ENCODE measurements at regions not wholly inside any gene's neighbourhood (a gene's known extent, or its start where the extent isn't known, plus 50 kb on each side); places are given as distances from the start of the nearest gene placed in this dataset.
"Not testable (repeated sequence)": the region's sequence is repeated elsewhere in the genome, so short reads cannot be mapped to it uniquely, and the experiment has no call there.

GRCh38 chr13:75959861-75960481, 323.8 kb downstream of the LMO7 start:
- H3K36me3 ChIP-seq (replicated peaks; ENCODE audit: insufficient read depth, low read length) = no peaks in the 10 kb centered on the region
- H3K9me2 ChIP-seq (replicated peaks; ENCODE audit: insufficient read depth, low read length) = no peaks in the 10 kb centered on the region
- H3K9me3 ChIP-seq (replicated peaks; ENCODE audit: insufficient read depth, low read length) = no peaks in the 10 kb centered on the region
- H3K79me2 ChIP-seq (ENCODE audit: low read length) = no peaks in the 10 kb centered on the region
- no peak overlapping the region for H3K4me2 ChIP-seq (ENCODE audit: low read depth, low read length)
- no peak overlapping the region for H2AFZ ChIP-seq (ENCODE audit: low read length)
- DNase-seq = no peak
- TF ChIP-seq EZH2phosphoT487 (IDR thresholded peaks at IDR 0.05; ENCODE audit: low read length) = no peak
- H3K27ac ChIP-seq (ENCODE audit: low read length) = no peak overlapping the region
- no peaks in the 10 kb centered on the region for H3K4me1 ChIP-seq (ENCODE audit: low read length)
- H3K27me3 ChIP-seq (replicated peaks; ENCODE audit: insufficient read depth, low read length) = no peaks in the 10 kb centered on the region
- H3F3A ChIP-seq (ENCODE audit: insufficient read depth, low read length) = no peaks in the 10 kb centered on the region
- no peak overlapping the region for H3K4me3 ChIP-seq (ENCODE audit: low read length)
- no peak overlapping the region for H3K9ac ChIP-seq (ENCODE audit: low read length)
- H4K20me1 ChIP-seq (ENCODE audit: insufficient read depth, low read length) = no peaks in the 10 kb centered on the region

GRCh38 chr13:75953589-75953988, 317.5 kb downstream of the LMO7 start:
- H3K9me3 ChIP-seq (replicated peaks; ENCODE audit: insufficient read depth, low read length); H3K36me3 ChIP-seq (replicated peaks; ENCODE audit: insufficient read depth, low read length); H3K4me1 ChIP-seq (ENCODE audit: low read length); H3K27ac ChIP-seq (ENCODE audit: low read length); H3K4me3 ChIP-seq (ENCODE audit: low read length); H3K27me3 ChIP-seq (replicated peaks; ENCODE audit: insufficient read depth, low read length); H3K9ac ChIP-seq (ENCODE audit: low read length); H3F3A ChIP-seq (ENCODE audit: insufficient read depth, low read length); H2AFZ ChIP-seq (ENCODE audit: low read length); H3K4me2 ChIP-seq (ENCODE audit: low read depth, low read length); H3K9me2 ChIP-seq (replicated peaks; ENCODE audit: insufficient read depth, low read length); DNase-seq; H3K79me2 ChIP-seq (ENCODE audit: low read length); H4K20me1 ChIP-seq (ENCODE audit: insufficient read depth, low read length): not testable (repeated sequence)

GRCh38 chr13:75947448-75947847, 311.3 kb downstream of the LMO7 start:
- TF ChIP-seq EZH2 (optimal IDR thresholded peaks at IDR 0.05; ENCODE audit: low read depth, low read length) (no peak), EZH2phosphoT487 (IDR thresholded peaks at IDR 0.05; ENCODE audit: low read length) (no peak), CTCF (IDR thresholded peaks at IDR 0.05; ENCODE audit: low read length) (no peak)
- no peak for DNase-seq
- Histone ChIP-seq H3K36me3 (replicated peaks; ENCODE audit: insufficient read depth, low read length) (no peaks in the 10 kb centered on the region), H3K27ac (ENCODE audit: low read length) (no peak overlapping the region), H3F3A (ENCODE audit: insufficient read depth, low read length) (no peaks in the 10 kb centered on the region), H3K9me3 (replicated peaks; ENCODE audit: insufficient read depth, low read length) (no peaks in the 10 kb centered on the region), H3K79me2 (ENCODE audit: low read length) (no peaks in the 10 kb centered on the region), H4K20me1 (ENCODE audit: insufficient read depth, low read length) (no peaks in the 10 kb centered on the region), H3K4me1 (ENCODE audit: low read length) (no peaks in the 10 kb centered on the region), H3K4me3 (ENCODE audit: low read length) (no peak overlapping the region), H2AFZ (ENCODE audit: low read length) (no peak overlapping the region), H3K9me2 (replicated peaks; ENCODE audit: insufficient read depth, low read length) (no peaks in the 10 kb centered on the region), H3K27me3 (replicated peaks; ENCODE audit: insufficient read depth, low read length) (no peaks in the 10 kb centered on the region), H3K4me2 (ENCODE audit: low read depth, low read length) (no peak overlapping the region), H3K9ac (ENCODE audit: low read length) (no peak overlapping the region)

- DNase-seq = no peak
- no peaks in the 10 kb centered on the region for H3F3A ChIP-seq (ENCODE audit: insufficient read depth, low read length)
- H3K27ac ChIP-seq (ENCODE audit: low read length) = no peak overlapping the region
- no peaks in the 10 kb centered on the region for H3K36me3 ChIP-seq (replicated peaks; ENCODE audit: insufficient read depth, low read length)
- no peak overlapping the region for H3K9ac ChIP-seq (ENCODE audit: low read length)
- H3K4me1 ChIP-seq (ENCODE audit: low read length) = no peaks in the 10 kb centered on the region
- no peaks in the 10 kb centered on the region for H4K20me1 ChIP-seq (ENCODE audit: insufficient read depth, low read length)
- H3K4me2 ChIP-seq (ENCODE audit: low read depth, low read length) = no peak overlapping the region
- no peaks in the 10 kb centered on the region for H3K79me2 ChIP-seq (ENCODE audit: low read length)
- H3K27me3 ChIP-seq (replicated peaks; ENCODE audit: insufficient read depth, low read length) = no peaks in the 10 kb centered on the region
- no peaks in the 10 kb centered on the region for H3K9me2 ChIP-seq (replicated peaks; ENCODE audit: insufficient read depth, low read length)
- H3K4me3 ChIP-seq (ENCODE audit: low read length) = no peak overlapping the region
- no peak overlapping the region for H2AFZ ChIP-seq (ENCODE audit: low read length)
- TF ChIP-seq EZH2 (optimal IDR thresholded peaks at IDR 0.05; ENCODE audit: low read depth, low read length) = no peak
- no peak for TF ChIP-seq CTCF (IDR thresholded peaks at IDR 0.05; ENCODE audit: low read length)
- no peak for TF ChIP-seq EZH2phosphoT487 (IDR thresholded peaks at IDR 0.05; ENCODE audit: low read length)
- H3K9me3 ChIP-seq (replicated peaks; ENCODE audit: insufficient read depth, low read length) = no peaks in the 10 kb centered on the region
Measured at GRCh38 chr13:75946536-75947284, 310.6 kb downstream of the LMO7 start.

All from MM.1S (cell line).